Caco-2 (cell line): ENCODE measurements at regions not wholly inside any gene's neighbourhood (a gene's known extent, or its start where the extent isn't known, plus 50 kb on each side); places are given as distances from the start of the nearest gene placed in this dataset.
"Not testable (repeated sequence)": the region's sequence is repeated elsewhere in the genome, so short reads cannot be mapped to it uniquely, and the experiment has no call there.

ENCODE experiments used
- BruUV-seq: library from RNA; stranded (reverse); fragments of 400-500 nt; replicated peaks from 2 replicates; lab custom pipeline; 2021; lab: Mats Ljungman, UMichigan
- CTCF ChIA-PET: fragments of 300-600 bp; sonication (Branson Sonifier 250); formaldehyde crosslinking; loops from one replicate; lab custom pipeline; 2022; ENCODE audit warnings: antibody characterized with exemption; lab: Charles Lee
- POLR2A ChIA-PET: fragments of 300-600 bp; sonication (Branson Sonifier 250); formaldehyde crosslinking; loops from one replicate; lab custom pipeline; 2022; ENCODE audit warnings: antibody characterized with exemption; lab: Charles Lee
- DNase-seq, 2 experiments: peaks; one replicate each; pipeline versions ENCODE4 v3.0.0 to v3.0.0-alpha.2; 2020 to 2022
- H3K27me3 ChIP-seq: replicated peaks from 2 replicates; pipeline ENCODE4 v1.6.0; 2011; ENCODE audit warnings: low read length; ENCODE audit not compliant: control insufficient read depth, insufficient read depth
- H3K36me3 ChIP-seq: 2 replicates; pipeline ENCODE4 v1.5.1; 2011; ENCODE audit warnings: low read length; ENCODE audit not compliant: control insufficient read depth, insufficient read depth
- H3K4me1 ChIP-seq: fragments of 250-450 bp; sonication (Bioruptor Pico); 2 replicates; pipeline ENCODE4 v1.5.1; 2020; ENCODE audit warnings: mild to moderate bottlenecking
- H3K4me3 ChIP-seq: 2 replicates; pipeline ENCODE4 v1.5.1; 2011; ENCODE audit warnings: low read depth, mild to moderate bottlenecking, control low read depth, low read length
- H3K9me3 ChIP-seq: fragments of 250-450 bp; sonication (Bioruptor Pico); 2 replicates; pipeline ENCODE4 v1.5.1; 2020; ENCODE audit warnings: mild to moderate bottlenecking, moderate library complexity
- H3K27ac Mint-ChIP-seq: one replicate; pipeline ENCODE4 v1.8.0; 2022; ENCODE audit warnings: mixed read lengths; ENCODE audit not compliant: unreplicated experiment
- H3K27me3 Mint-ChIP-seq: one replicate; pipeline ENCODE4 v1.8.0; 2022; ENCODE audit warnings: mixed read lengths; ENCODE audit not compliant: insufficient read depth, unreplicated experiment
- H3K36me3 Mint-ChIP-seq: one replicate; pipeline ENCODE4 v1.8.0; 2022; ENCODE audit warnings: mild to moderate bottlenecking, mixed read lengths; ENCODE audit not compliant: insufficient read depth, unreplicated experiment
- H3K4me1 Mint-ChIP-seq: one replicate; pipeline ENCODE4 v1.8.0; 2022; ENCODE audit warnings: low read depth, mixed read lengths; ENCODE audit not compliant: unreplicated experiment
- H3K4me3 Mint-ChIP-seq: one replicate; pipeline ENCODE4 v1.8.0; 2022; ENCODE audit warnings: mild to moderate bottlenecking, moderate library complexity, mixed read lengths; ENCODE audit not compliant: unreplicated experiment
- H3K9me3 Mint-ChIP-seq: one replicate; pipeline ENCODE4 v1.8.0; 2022; ENCODE audit warnings: mixed read lengths; ENCODE audit not compliant: unreplicated experiment
- intact Hi-C: fragments of 100-400 bp; cut with micrococcal nuclease; formaldehyde crosslinking; loops from one replicate; pipeline ENCODE4 v1.10.0; 2022; ENCODE audit not compliant: unreplicated experiment
- TF ChIP-seq, protein P1 (sequence below), 2 experiments: fragments of 200-600 bp in 1 of 2; IDR thresholded peaks; 1 replicate in 1 of 2; 2 replicates in 1 of 2; pipeline versions ENCODE4 v1.5.1 to v1.8.0; 2011 to 2022; ENCODE audit warnings: antibody characterized with exemption in 1 of 2, control low read depth in 1 of 2, inconsistent platforms in 1 of 2, low read depth in 1 of 2, low read length in 1 of 2, mild to moderate bottlenecking in 1 of 2, moderate library complexity in 1 of 2; ENCODE audit not compliant: insufficient read depth in 1 of 2, severe bottlenecking in 1 of 2, unreplicated experiment in 1 of 2

DNA sequence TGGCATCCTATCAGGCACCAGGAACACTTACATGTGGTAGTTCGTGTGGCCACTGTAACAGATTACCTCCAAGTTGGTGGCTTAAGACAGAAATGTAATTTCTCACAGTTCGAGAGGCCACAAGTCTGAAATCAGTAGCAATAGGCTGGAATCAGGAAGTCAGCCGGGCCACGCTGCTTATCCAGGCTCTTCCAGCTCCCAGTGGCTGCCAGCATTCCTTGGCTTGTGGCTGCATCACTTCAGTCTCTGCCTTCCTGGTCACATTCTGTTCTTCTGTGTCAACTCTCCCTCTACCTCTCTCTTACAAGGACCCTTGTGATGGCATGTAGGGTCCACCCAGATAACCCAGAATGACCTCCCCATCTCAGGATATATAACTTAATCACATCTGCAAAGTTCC lies 78.7 kb upstream of the MSX2 start:
- Mint-ChIP-seq H3K36me3 (peaks cover 26% of the 10 kb centered on the region), H3K27me3 (no peaks in the 10 kb centered on the region), H3K4me1 (peaks cover 36% of the 10 kb centered on the region), H3K27ac (peak overlapping the region; percentile 24), H3K9me3 (peaks cover 26% of the 10 kb centered on the region), H3K4me3 (no peak overlapping the region)
- H3K4me3 ChIP-seq: no peak overlapping the region
- intact Hi-C loops: no loop called here
- H3K27me3 ChIP-seq: no peaks in the 10 kb centered on the region
- POLR2A ChIA-PET: no interaction called here
- CTCF ChIA-PET: no interaction called here
- no TSS peak for BruUV-seq
- peaks cover 6% of the 10 kb centered on the region for H3K9me3 ChIP-seq
- H3K4me1 ChIP-seq: peaks cover 40% of the 10 kb centered on the region
- no peak for DNase-seq
- no peaks in the 10 kb centered on the region for H3K36me3 ChIP-seq
- TF ChIP-seq, protein P1, sequence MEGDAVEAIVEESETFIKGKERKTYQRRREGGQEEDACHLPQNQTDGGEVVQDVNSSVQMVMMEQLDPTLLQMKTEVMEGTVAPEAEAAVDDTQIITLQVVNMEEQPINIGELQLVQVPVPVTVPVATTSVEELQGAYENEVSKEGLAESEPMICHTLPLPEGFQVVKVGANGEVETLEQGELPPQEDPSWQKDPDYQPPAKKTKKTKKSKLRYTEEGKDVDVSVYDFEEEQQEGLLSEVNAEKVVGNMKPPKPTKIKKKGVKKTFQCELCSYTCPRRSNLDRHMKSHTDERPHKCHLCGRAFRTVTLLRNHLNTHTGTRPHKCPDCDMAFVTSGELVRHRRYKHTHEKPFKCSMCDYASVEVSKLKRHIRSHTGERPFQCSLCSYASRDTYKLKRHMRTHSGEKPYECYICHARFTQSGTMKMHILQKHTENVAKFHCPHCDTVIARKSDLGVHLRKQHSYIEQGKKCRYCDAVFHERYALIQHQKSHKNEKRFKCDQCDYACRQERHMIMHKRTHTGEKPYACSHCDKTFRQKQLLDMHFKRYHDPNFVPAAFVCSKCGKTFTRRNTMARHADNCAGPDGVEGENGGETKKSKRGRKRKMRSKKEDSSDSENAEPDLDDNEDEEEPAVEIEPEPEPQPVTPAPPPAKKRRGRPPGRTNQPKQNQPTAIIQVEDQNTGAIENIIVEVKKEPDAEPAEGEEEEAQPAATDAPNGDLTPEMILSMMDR (IDR thresholded peaks at IDR 0.05; ENCODE audit: insufficient read depth in 1 of 2, low read depth in 1 of 2, low read length in 1 of 2, severe bottlenecking in 1 of 2, unreplicated experiment in 1 of 2): no peak

DNA sequence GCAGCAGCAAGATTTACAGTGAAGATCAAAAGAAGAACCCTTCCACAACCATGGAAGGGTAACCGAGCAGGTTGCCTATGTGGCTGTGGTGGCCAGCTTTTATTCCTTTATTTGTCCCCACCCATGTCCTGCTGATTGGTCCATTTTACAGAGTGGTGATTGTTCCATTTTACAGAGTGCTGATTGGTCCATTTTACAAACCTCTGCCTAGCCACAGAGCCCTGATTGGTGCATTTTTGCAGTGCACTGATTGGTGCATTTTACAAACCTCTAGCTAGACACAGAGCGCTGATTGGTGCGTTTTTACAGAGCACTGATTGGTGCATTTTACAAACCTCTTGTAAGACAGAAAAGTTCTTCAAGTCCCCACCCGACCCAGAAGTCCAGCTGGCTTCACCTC lies 75.8 kb upstream of the MSX2 start:
- peaks cover 21% of the 10 kb centered on the region; the same call in 1 of the 2 replicates for H3K4me1 ChIP-seq
- DNase-seq, H3K27me3 Mint-ChIP-seq, H3K4me3 Mint-ChIP-seq, H3K9me3 ChIP-seq, BruUV-seq, H3K4me3 ChIP-seq, CTCF ChIA-PET, H3K36me3 ChIP-seq, POLR2A ChIA-PET, H3K27me3 ChIP-seq, intact Hi-C loops, H3K27ac Mint-ChIP-seq: not testable (repeated sequence)
- H3K9me3 Mint-ChIP-seq: peaks cover 26% of the 10 kb centered on the region
- peaks cover 18% of the 10 kb centered on the region for H3K36me3 Mint-ChIP-seq
- peaks cover 23% of the 10 kb centered on the region for H3K4me1 Mint-ChIP-seq

DNA sequence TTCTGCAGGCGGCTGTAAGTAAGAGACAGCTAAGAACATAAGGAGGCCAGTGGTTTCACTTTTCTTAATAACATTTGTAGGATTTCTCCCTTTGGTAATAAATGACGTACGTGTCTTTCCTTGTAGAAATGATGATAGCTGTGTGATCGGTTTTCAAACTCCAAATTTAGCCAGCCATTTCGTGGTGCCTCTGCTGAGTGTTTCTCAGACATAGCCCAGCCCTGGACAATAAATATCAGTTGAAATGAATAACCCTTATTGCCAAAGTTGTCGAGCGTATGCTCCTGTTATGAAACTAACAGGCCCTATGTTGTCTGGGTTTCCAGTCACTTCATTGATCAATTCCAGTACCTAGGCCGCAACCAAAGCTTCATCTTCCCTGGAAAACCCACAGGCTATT lies 75.0 kb upstream of the MSX2 start:
- intact Hi-C loops: no loop called here
- H3K36me3 Mint-ChIP-seq: peaks cover 18% of the 10 kb centered on the region
- Histone ChIP-seq H3K9me3 (peaks cover 6% of the 10 kb centered on the region), H3K27me3 (no peaks in the 10 kb centered on the region), H3K4me3 (no peak overlapping the region), H3K4me1 (peaks cover 13% of the 10 kb centered on the region; the same call in 1 of the 2 replicates), H3K36me3 (no peaks in the 10 kb centered on the region)
- DNase-seq: no peak
- H3K9me3 Mint-ChIP-seq: peaks cover 26% of the 10 kb centered on the region
- BruUV-seq: no TSS peak
- no peaks in the 10 kb centered on the region for H3K27me3 Mint-ChIP-seq
- peaks cover 23% of the 10 kb centered on the region for H3K4me1 Mint-ChIP-seq
- TF ChIP-seq, protein P1 (IDR thresholded peaks at IDR 0.05; ENCODE audit: insufficient read depth in 1 of 2, low read depth in 1 of 2, low read length in 1 of 2, severe bottlenecking in 1 of 2, unreplicated experiment in 1 of 2): no peak
- H3K4me3 Mint-ChIP-seq: no peak overlapping the region
- CTCF ChIA-PET: interaction anchor here (0.7 kb wide), 1 partner anchor 10 kb away, joined by 5 read pairs; no protein-coding TSS in a partner anchor
- no peak overlapping the region for H3K27ac Mint-ChIP-seq
- POLR2A ChIA-PET: no interaction called here

DNA sequence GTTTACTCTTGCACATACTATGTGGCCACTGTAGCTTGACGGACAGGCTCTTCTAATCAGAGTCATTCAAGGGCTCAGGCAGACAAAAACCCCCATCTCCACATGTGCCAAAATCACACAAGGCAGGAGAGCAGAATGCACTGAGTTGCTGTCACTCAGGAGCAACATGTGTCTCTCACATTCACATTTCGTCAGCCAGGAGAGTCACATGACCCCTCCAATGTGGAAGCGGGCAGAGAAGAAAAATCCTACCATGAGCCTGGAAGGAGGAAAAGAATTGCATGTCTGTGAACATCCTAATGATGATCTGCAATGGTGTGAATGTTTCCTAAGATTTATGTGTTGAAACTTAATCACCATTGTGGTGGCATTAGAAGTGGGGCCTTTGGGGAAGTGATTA lies 69.9 kb upstream of the MSX2 start:
- BruUV-seq: no TSS peak
- peak overlapping the region; percentile 13 for H3K27ac Mint-ChIP-seq
- no peak overlapping the region for H3K4me3 Mint-ChIP-seq
- Histone ChIP-seq H3K9me3 (no peaks in the 10 kb centered on the region), H3K4me1 (no peaks in the 10 kb centered on the region), H3K4me3 (no peak overlapping the region), H3K27me3 (no peaks in the 10 kb centered on the region), H3K36me3 (no peaks in the 10 kb centered on the region)
- ChIA-PET CTCF (no interaction called here), POLR2A (no interaction called here)
- H3K27me3 Mint-ChIP-seq: no peaks in the 10 kb centered on the region
- peaks cover 5% of the 10 kb centered on the region for H3K36me3 Mint-ChIP-seq
- DNase-seq: no peak
- H3K9me3 Mint-ChIP-seq: no peaks in the 10 kb centered on the region
- H3K4me1 Mint-ChIP-seq: peaks cover 11% of the 10 kb centered on the region
- TF ChIP-seq, protein P1 (IDR thresholded peaks at IDR 0.05; ENCODE audit: insufficient read depth in 1 of 2, low read depth in 1 of 2, low read length in 1 of 2, severe bottlenecking in 1 of 2, unreplicated experiment in 1 of 2): no peak
- intact Hi-C loops: no loop called here
